ENCODE measurements at regions not wholly inside any gene's neighbourhood (a gene's known extent, or its start where the extent isn't known, plus 50 kb on each side); places are given as distances from the start of the nearest gene placed in this dataset.
A peak's percentile ranks its signal among the peaks of the same experiment; 100 is the strongest.

GRCh38 chr9:7348692-7349091 is 450.9 kb downstream of the DMAC1 start:
- DNase-seq (no peak), ATAC-seq (ENCODE audit: low read depth in 2 of 2) (no peak)
- H3K27ac Mint-ChIP-seq, result no peak overlapping the region
- no peaks in the 10 kb centered on the region for H3K4me1 Mint-ChIP-seq
- H3K36me3 Mint-ChIP-seq, result peaks cover 0 to 7% of the 10 kb centered on the region in 2 donors
- H3K9me3 Mint-ChIP-seq, result peaks cover 0 to 21% (median 12%) of the 10 kb centered on the region in 7 donors
- H3K27me3 Mint-ChIP-seq, result peaks cover 0 to 24% (median 5%) of the 10 kb centered on the region in 3 donors
- no peak overlapping the region for H3K4me3 Mint-ChIP-seq

GRCh38 chr9:7347556-7347955 is 452.0 kb downstream of the DMAC1 start:
- Mint-ChIP-seq H3K9me3 (peaks cover 0 to 21% (median 12%) of the 10 kb centered on the region in 7 donors), H3K27ac (no peak overlapping the region), H3K4me1 (no peaks in the 10 kb centered on the region), H3K27me3 (peaks cover 0 to 24% (median 5%) of the 10 kb centered on the region in 3 donors), H3K4me3 (no peak overlapping the region), H3K36me3 (peaks cover 0 to 7% of the 10 kb centered on the region in 2 donors)
- DNase-seq, result no peak
- ATAC-seq (ENCODE audit: low read depth in 2 of 2), result no peak

- H3K36me3 Mint-ChIP-seq, result peaks cover 0 to 7% of the 10 kb centered on the region in 2 donors
- DNase-seq (no peak), ATAC-seq (ENCODE audit: low read depth in 2 of 2) (no peak)
- H3K27ac Mint-ChIP-seq, result no peak overlapping the region
- H3K27me3 Mint-ChIP-seq, result peaks cover 0 to 11% (median 10%) of the 10 kb centered on the region in 3 donors
- peaks cover 5 to 6% (median 6%) of the 10 kb centered on the region in 3 donors for H3K4me1 Mint-ChIP-seq
- H3K4me3 Mint-ChIP-seq, result no peak overlapping the region
- H3K9me3 Mint-ChIP-seq, result peaks cover 0 to 21% (median 12%) of the 10 kb centered on the region in 7 donors
Observed at GRCh38 chr9:7346144-7346543, 453.4 kb downstream of the DMAC1 start.

GRCh38 chr9:7342736-7343135 is 456.8 kb downstream of the DMAC1 start:
- peaks cover 0 to 10% (median 9%) of the 10 kb centered on the region in 3 donors for H3K27me3 Mint-ChIP-seq
- no peak for DNase-seq
- no peaks in the 10 kb centered on the region for H3K9me3 Mint-ChIP-seq
- no peaks in the 10 kb centered on the region for H3K36me3 Mint-ChIP-seq
- no peak overlapping the region for H3K27ac Mint-ChIP-seq
- peaks cover 5 to 6% (median 6%) of the 10 kb centered on the region in 3 donors for H3K4me1 Mint-ChIP-seq
- no peak overlapping the region for H3K4me3 Mint-ChIP-seq
- no peak for ATAC-seq (ENCODE audit: low read depth in 2 of 2)

GRCh38 chr9:7342229-7342628 is 457.3 kb downstream of the DMAC1 start:
- no peak overlapping the region for H3K27ac Mint-ChIP-seq
- no peaks in the 10 kb centered on the region for H3K36me3 Mint-ChIP-seq
- peaks cover 5 to 6% (median 6%) of the 10 kb centered on the region in 3 donors for H3K4me1 Mint-ChIP-seq

GRCh38 chr9:7341571-7341970 is 458.0 kb downstream of the DMAC1 start:
- no peak for DNase-seq
- H3K4me1 Mint-ChIP-seq, result peaks cover 5 to 6% (median 6%) of the 10 kb centered on the region in 3 donors
- no peaks in the 10 kb centered on the region for H3K36me3 Mint-ChIP-seq
- H3K9me3 Mint-ChIP-seq, result no peaks in the 10 kb centered on the region
- H3K4me3 Mint-ChIP-seq, result no peak overlapping the region
- H3K27ac Mint-ChIP-seq, result no peak overlapping the region
- ATAC-seq (ENCODE audit: low read depth in 2 of 2), result no peak
- peaks cover 0 to 10% (median 9%) of the 10 kb centered on the region in 3 donors for H3K27me3 Mint-ChIP-seq

More at GRCh38 chr9:7342229-7342628, 457.3 kb downstream of the DMAC1 start:
- Mint-ChIP-seq H3K27me3 (peaks cover 0 to 10% (median 9%) of the 10 kb centered on the region in 3 donors), H3K9me3 (no peaks in the 10 kb centered on the region), H3K4me3 (no peak overlapping the region)
- DNase-seq, result no peak
- no peak for ATAC-seq (ENCODE audit: low read depth in 2 of 2)

- ATAC-seq (ENCODE audit: low read depth in 2 of 2) (no peak), DNase-seq (no peak)
- Mint-ChIP-seq H3K4me1 (peaks cover 5 to 6% (median 6%) of the 10 kb centered on the region in 3 donors), H3K36me3 (no peaks in the 10 kb centered on the region), H3K27ac (no peak overlapping the region), H3K4me3 (no peak overlapping the region), H3K9me3 (no peaks in the 10 kb centered on the region), H3K27me3 (peaks cover 0 to 10% (median 9%) of the 10 kb centered on the region in 3 donors)
Observed at GRCh38 chr9:7340451-7340850, 459.1 kb downstream of the DMAC1 start.

GRCh38 chr9:7338586-7339281 is 460.8 kb downstream of the DMAC1 start:
- DNase-seq (no peak), ATAC-seq (ENCODE audit: low read depth in 2 of 2) (no peak)
- H3K27ac Mint-ChIP-seq, result no peak overlapping the region
- peaks cover 5 to 6% (median 6%) of the 10 kb centered on the region in 3 donors for H3K4me1 Mint-ChIP-seq
- H3K27me3 Mint-ChIP-seq, result peaks cover 0 to 8% (median 5%) of the 10 kb centered on the region in 3 donors
- no peaks in the 10 kb centered on the region for H3K36me3 Mint-ChIP-seq
- H3K4me3 Mint-ChIP-seq, result no peak overlapping the region
- no peaks in the 10 kb centered on the region for H3K9me3 Mint-ChIP-seq

- Mint-ChIP-seq H3K4me1 (no peaks in the 10 kb centered on the region), H3K4me3 (no peak overlapping the region), H3K27ac (no peak overlapping the region), H3K36me3 (no peaks in the 10 kb centered on the region), H3K27me3 (peaks cover 0 to 8% (median 4%) of the 10 kb centered on the region in 3 donors), H3K9me3 (no peaks in the 10 kb centered on the region)
- DNase-seq (no peak), ATAC-seq (ENCODE audit: low read depth in 2 of 2) (no peak)
Observed at GRCh38 chr9:7336356-7337065, 463.1 kb downstream of the DMAC1 start.

GRCh38 chr9:7333719-7334118 is 465.9 kb downstream of the DMAC1 start:
- Mint-ChIP-seq H3K27me3 (peaks cover 0 to 8% (median 4%) of the 10 kb centered on the region in 3 donors), H3K36me3 (no peaks in the 10 kb centered on the region), H3K4me3 (no peak overlapping the region), H3K9me3 (no peaks in the 10 kb centered on the region), H3K27ac (peak overlapping the region in 1 of 6 donors; percentile 30), H3K4me1 (no peaks in the 10 kb centered on the region)
- DNase-seq (no peak), ATAC-seq (ENCODE audit: low read depth in 2 of 2) (no peak)

GRCh38 chr9:7332780-7333179 is 466.8 kb downstream of the DMAC1 start:
- peaks cover 0 to 8% (median 4%) of the 10 kb centered on the region in 3 donors for H3K27me3 Mint-ChIP-seq
- no peaks in the 10 kb centered on the region for H3K9me3 Mint-ChIP-seq
- no peak overlapping the region for H3K4me3 Mint-ChIP-seq
- H3K27ac Mint-ChIP-seq, result no peak overlapping the region
- no peaks in the 10 kb centered on the region for H3K4me1 Mint-ChIP-seq
- no peaks in the 10 kb centered on the region for H3K36me3 Mint-ChIP-seq
- DNase-seq (no peak), ATAC-seq (ENCODE audit: low read depth in 2 of 2) (no peak)

- Mint-ChIP-seq H3K4me1 (no peaks in the 10 kb centered on the region), H3K27me3 (peaks cover 0 to 2% (median 0%) of the 10 kb centered on the region in 3 donors), H3K9me3 (no peaks in the 10 kb centered on the region), H3K27ac (no peak overlapping the region), H3K36me3 (no peaks in the 10 kb centered on the region), H3K4me3 (no peak overlapping the region)
- DNase-seq (no peak), ATAC-seq (ENCODE audit: low read depth in 2 of 2) (no peak)
Observed at GRCh38 chr9:7328453-7328852, 471.1 kb downstream of the DMAC1 start.

GRCh38 chr9:7325995-7326394 is 473.6 kb downstream of the DMAC1 start:
- ATAC-seq (ENCODE audit: low read depth in 2 of 2), result no peak
- Mint-ChIP-seq H3K36me3 (no peaks in the 10 kb centered on the region), H3K4me1 (no peaks in the 10 kb centered on the region), H3K27me3 (peaks cover 0 to 4% (median 0%) of the 10 kb centered on the region in 3 donors), H3K27ac (no peak overlapping the region), H3K4me3 (no peak overlapping the region), H3K9me3 (no peaks in the 10 kb centered on the region)
- no peak for DNase-seq

- no peaks in the 10 kb centered on the region for H3K4me1 Mint-ChIP-seq
- peaks cover 0 to 4% (median 3%) of the 10 kb centered on the region in 3 donors for H3K27me3 Mint-ChIP-seq
- H3K9me3 Mint-ChIP-seq, result no peaks in the 10 kb centered on the region
- DNase-seq, result no peak
- H3K36me3 Mint-ChIP-seq, result no peaks in the 10 kb centered on the region
- H3K27ac Mint-ChIP-seq, result no peak overlapping the region
- no peak overlapping the region for H3K4me3 Mint-ChIP-seq
- ATAC-seq (ENCODE audit: low read depth in 2 of 2), result no peak
Observed at GRCh38 chr9:7324152-7324598, 475.4 kb downstream of the DMAC1 start.

Measured in naive B cell (primary cell).